Right lobe of liver (tissue), 4 donors: ENCODE measurements at regions not wholly inside any gene's neighbourhood (a gene's known extent, or its start where the extent isn't known, plus 50 kb on each side); places are given as distances from the start of the nearest gene placed in this dataset.

ENCODE experiments used
- POLR2A ChIP-seq: fragments of 450-650 bp; IDR thresholded peaks from one replicate; pipeline ENCODE4 v1.6.1; 2017; ENCODE audit warnings: antibody characterized with exemption, mild to moderate bottlenecking
- TF ChIP-seq, protein P1 (sequence below), 4 donors: fragments of 200-600 bp in 3 of 4; fragments of 450-650 bp in 1 of 4; IDR thresholded peaks; one replicate each; pipeline versions ENCODE4 v1.5.1 to v1.8.0; 2016 to 2022; ENCODE audit warnings: antibody characterized with exemption in 4 of 4, mild to moderate bottlenecking in 2 of 4
- donor health status: DM: no; HTN: no; CAD: no.
- donor health status: DM: no; HTN: no; CAD: no.
- donor health status: DM: no; HTN: yes; CAD: no.

- no peak for TF ChIP-seq POLR2A
- TF ChIP-seq, protein P1, sequence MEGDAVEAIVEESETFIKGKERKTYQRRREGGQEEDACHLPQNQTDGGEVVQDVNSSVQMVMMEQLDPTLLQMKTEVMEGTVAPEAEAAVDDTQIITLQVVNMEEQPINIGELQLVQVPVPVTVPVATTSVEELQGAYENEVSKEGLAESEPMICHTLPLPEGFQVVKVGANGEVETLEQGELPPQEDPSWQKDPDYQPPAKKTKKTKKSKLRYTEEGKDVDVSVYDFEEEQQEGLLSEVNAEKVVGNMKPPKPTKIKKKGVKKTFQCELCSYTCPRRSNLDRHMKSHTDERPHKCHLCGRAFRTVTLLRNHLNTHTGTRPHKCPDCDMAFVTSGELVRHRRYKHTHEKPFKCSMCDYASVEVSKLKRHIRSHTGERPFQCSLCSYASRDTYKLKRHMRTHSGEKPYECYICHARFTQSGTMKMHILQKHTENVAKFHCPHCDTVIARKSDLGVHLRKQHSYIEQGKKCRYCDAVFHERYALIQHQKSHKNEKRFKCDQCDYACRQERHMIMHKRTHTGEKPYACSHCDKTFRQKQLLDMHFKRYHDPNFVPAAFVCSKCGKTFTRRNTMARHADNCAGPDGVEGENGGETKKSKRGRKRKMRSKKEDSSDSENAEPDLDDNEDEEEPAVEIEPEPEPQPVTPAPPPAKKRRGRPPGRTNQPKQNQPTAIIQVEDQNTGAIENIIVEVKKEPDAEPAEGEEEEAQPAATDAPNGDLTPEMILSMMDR (IDR thresholded peaks at IDR 0.05), result no peak
Measured at GRCh38 chr9:79788662-79789061, 216.9 kb downstream of the TLE4 start.
